Heart left ventricle (tissue), 16 donors: ENCODE measurements at regions not wholly inside any gene's neighbourhood (a gene's known extent, or its start where the extent isn't known, plus 50 kb on each side); places are given as distances from the start of the nearest gene placed in this dataset.
"Not testable (repeated sequence)": the region's sequence is repeated elsewhere in the genome, so short reads cannot be mapped to it uniquely, and the experiment has no call there.

Experiments used
- ATAC-seq, 4 donors: fragments of 200-7000 bp; cut with Tn5 transposase; one replicate each; pipeline ENCODE4 v1.9.1; 2020 to 2022; ENCODE audit warnings: moderate library complexity in 4 of 4, mild to moderate bottlenecking in 3 of 4, moderate number of reproducible peaks in 1 of 4
- DNase-seq, 5 donors: peaks; one replicate each; pipeline ENCODE4 v3.0.0-alpha.2; 2020
- H3K27ac ChIP-seq, 12 donors: fragments of 200-600 bp; sonication (generic) in 4 of 12; one replicate each; pipeline versions ENCODE4 v1.5.0 to v1.8.0; 2016 to 2022; ENCODE audit warnings: mild to moderate bottlenecking in 2 of 12
- H3K27me3 ChIP-seq, 9 donors: fragments of 200-600 bp; sonication (generic) in 2 of 9; one replicate each; pipeline versions ENCODE4 v1.5.1 to v1.8.0; 2016 to 2022; ENCODE audit warnings: mild to moderate bottlenecking in 3 of 9
- H3K36me3 ChIP-seq, 9 donors: fragments of 200-600 bp; sonication (generic) in 2 of 9; one replicate each; pipeline versions ENCODE4 v1.5.0 to v1.8.0; 2018 to 2022; ENCODE audit warnings: mild to moderate bottlenecking in 2 of 9
- H3K4me1 ChIP-seq, 12 donors: fragments of 200-600 bp; sonication (generic) in 4 of 12; one replicate each; pipeline versions ENCODE4 v1.5.0 to v1.8.0; 2016 to 2022; ENCODE audit warnings: mild to moderate bottlenecking in 3 of 12
- H3K4me3 ChIP-seq, 12 donors: fragments of 200-600 bp; sonication (generic) in 4 of 12; one replicate each; pipeline versions ENCODE4 v1.5.0 to v1.8.0; 2017 to 2022; ENCODE audit warnings: mild to moderate bottlenecking in 9 of 12, moderate library complexity in 4 of 12
- H3K9me3 ChIP-seq, 12 donors: fragments of 200-600 bp; sonication (generic) in 4 of 12; one replicate each; pipeline versions ENCODE4 v1.5.0 to v1.8.0; 2016 to 2022; ENCODE audit warnings: mild to moderate bottlenecking in 1 of 12
- POLR2A ChIP-seq, 2 donors: fragments of 450-650 bp; IDR thresholded peaks; one replicate each; pipeline ENCODE4 v1.6.1; 2017; ENCODE audit warnings: antibody characterized with exemption in 2 of 2, mild to moderate bottlenecking in 2 of 2, moderate library complexity in 2 of 2
- whole genome bisulfite sequencing, 4 donors: extraction: QIAGEN DNeasy Blood & Tissue Kit in 2 of 4; methylation state at CpG; one replicate each; pipeline versions ENCODE4 v1.1.5 to v1.1.7; 2013 to 2018; 5-methylcytosine and 5-hydroxymethylcytosine counted together
- intact Hi-C, 10 donors: fragments of 100-400 bp; cut with DNase I; formaldehyde crosslinking; loops; one replicate each; pipeline versions ENCODE4 v1.11.1 to v1.14.2; 2022
- TF ChIP-seq, protein P1 (sequence below), 12 donors: fragments of 200-600 bp; sonication (generic) in 4 of 12; IDR thresholded peaks; one replicate each; pipeline versions ENCODE4 v1.5.0 to v1.8.0; 2018 to 2022; ENCODE audit warnings: antibody characterized with exemption in 12 of 12, mild to moderate bottlenecking in 5 of 12
- donor health status: ischemic (EF 13 %, LVEDD 7.1; RV severe dilation, severe dysfunction).
- donor health status: healthy with polysubstance abuse.
- donor health status: DM: no; HTN: yes; CAD: no.
- donor health status: DM: no; HTN: no; CAD: no.
- donor health status: ischemic (EF 25% LVEDD 6.9; RV normal size, moderate dysfunction).
- donor health status: ischemic (EF 25% LVEDD 5.7; RV mildly dilated, moderate dysfunction).
- donor health status: healthy.
- donor health status: DM: yes; HTN: yes; CAD: no.
- donor health status: ischemic (EF 35%, LVEDD 5.7; RV mildly dilated, moderate dysfunction).
- donor health status: nonischemic (EF 11% LVEDD 7.7; RV severe dilation, severe dysfunction).
- donor health status: DM: yes; HTN: yes; CAD: no.
- donor health status: PGD.
- donor health status: ischemic (EF 29% LVEDD 5.4; RV normal size, mild dysfunction).
- donor health status: nonischemic (EF 23%, LVEDD 6.1; RV moderate dilation, normal function).

DNA sequence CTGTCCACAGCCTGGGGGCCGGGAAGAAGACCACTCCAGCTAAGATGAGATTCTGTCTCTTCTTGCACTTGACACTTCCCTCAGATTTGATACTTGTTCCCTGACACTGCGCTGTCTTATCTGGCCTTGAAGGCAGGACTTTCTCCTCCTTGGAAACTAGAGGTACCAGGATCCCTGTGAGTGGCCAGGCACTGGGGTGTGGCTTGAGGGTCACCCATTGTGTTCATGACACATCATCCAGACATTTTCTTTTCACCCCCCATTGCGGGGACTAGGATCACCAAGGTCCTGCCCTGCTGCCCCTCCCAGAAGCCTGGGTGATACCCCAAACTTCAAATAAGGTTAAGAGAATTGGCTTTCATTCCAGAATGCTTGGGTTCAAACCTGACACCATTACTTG lies 103.3 kb downstream of the NDFIP1 start:
- Histone ChIP-seq H3K9me3 (no peaks in the 10 kb centered on the region), H3K27ac (no peak overlapping the region), H3K4me3 (no peak overlapping the region), H3K36me3 (no peaks in the 10 kb centered on the region), H3K4me1 (peaks cover 0 to 17% (median 4%) of the 10 kb centered on the region in 12 donors), H3K27me3 (peaks cover 0 to 3% (median 0%) of the 10 kb centered on the region in 9 donors)
- no peak for DNase-seq
- intact Hi-C loops = no loop called here
- WGBS, 4 donors = 71 to 98% (median 94%) methylated on average over 3 of the region's 3 CpGs
- TF ChIP-seq, protein P1, sequence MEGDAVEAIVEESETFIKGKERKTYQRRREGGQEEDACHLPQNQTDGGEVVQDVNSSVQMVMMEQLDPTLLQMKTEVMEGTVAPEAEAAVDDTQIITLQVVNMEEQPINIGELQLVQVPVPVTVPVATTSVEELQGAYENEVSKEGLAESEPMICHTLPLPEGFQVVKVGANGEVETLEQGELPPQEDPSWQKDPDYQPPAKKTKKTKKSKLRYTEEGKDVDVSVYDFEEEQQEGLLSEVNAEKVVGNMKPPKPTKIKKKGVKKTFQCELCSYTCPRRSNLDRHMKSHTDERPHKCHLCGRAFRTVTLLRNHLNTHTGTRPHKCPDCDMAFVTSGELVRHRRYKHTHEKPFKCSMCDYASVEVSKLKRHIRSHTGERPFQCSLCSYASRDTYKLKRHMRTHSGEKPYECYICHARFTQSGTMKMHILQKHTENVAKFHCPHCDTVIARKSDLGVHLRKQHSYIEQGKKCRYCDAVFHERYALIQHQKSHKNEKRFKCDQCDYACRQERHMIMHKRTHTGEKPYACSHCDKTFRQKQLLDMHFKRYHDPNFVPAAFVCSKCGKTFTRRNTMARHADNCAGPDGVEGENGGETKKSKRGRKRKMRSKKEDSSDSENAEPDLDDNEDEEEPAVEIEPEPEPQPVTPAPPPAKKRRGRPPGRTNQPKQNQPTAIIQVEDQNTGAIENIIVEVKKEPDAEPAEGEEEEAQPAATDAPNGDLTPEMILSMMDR (IDR thresholded peaks at IDR 0.05) = no peak
- no peak for TF ChIP-seq POLR2A (IDR thresholded peaks at IDR 0.05)
- no peak for ATAC-seq

DNA sequence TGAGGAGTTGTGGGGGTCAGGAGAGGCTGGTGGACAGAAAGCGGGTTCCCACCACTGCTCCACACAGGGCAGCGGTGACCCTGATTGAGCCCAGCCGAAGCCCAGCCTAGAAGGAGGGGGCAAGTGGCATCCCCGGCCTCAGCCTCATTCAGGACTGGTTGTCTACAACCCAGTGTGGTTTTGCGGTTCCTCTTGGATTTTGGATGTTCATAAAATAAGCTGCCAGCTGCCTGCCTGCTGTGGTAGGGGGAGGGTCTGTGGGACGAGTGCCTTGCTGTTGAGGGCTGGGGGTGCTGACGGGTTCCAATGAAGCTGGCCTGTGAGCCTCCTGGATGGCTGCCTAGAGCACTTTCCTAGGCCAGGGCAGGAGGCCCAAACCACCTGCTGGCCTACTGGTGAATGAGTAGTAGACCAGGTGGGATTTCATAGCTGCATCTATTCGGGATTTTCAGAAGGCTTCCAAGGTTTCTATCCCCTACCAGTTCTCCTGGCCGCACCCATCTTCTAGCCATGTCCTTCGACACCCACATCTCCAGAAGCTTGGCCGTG lies 102.4 kb downstream of the NDFIP1 start:
- H3K27me3 ChIP-seq = peaks cover 0 to 3% (median 0%) of the 10 kb centered on the region in 9 donors
- H3K4me3 ChIP-seq = no peak overlapping the region
- no peak for ATAC-seq
- peaks cover 0 to 7% (median 2%) of the 10 kb centered on the region in 12 donors for H3K4me1 ChIP-seq
- 93 to 98% (median 97%) methylated on average over 11 of the region's 11 CpGs for WGBS, 4 donors
- DNase-seq = no peak
- H3K27ac ChIP-seq = no peak overlapping the region
- TF ChIP-seq, protein P1 (IDR thresholded peaks at IDR 0.05) = no peak
- no peak for TF ChIP-seq POLR2A (IDR thresholded peaks at IDR 0.05)
- H3K36me3 ChIP-seq = no peaks in the 10 kb centered on the region
- intact Hi-C loops = no loop called here
- H3K9me3 ChIP-seq = no peaks in the 10 kb centered on the region

DNA sequence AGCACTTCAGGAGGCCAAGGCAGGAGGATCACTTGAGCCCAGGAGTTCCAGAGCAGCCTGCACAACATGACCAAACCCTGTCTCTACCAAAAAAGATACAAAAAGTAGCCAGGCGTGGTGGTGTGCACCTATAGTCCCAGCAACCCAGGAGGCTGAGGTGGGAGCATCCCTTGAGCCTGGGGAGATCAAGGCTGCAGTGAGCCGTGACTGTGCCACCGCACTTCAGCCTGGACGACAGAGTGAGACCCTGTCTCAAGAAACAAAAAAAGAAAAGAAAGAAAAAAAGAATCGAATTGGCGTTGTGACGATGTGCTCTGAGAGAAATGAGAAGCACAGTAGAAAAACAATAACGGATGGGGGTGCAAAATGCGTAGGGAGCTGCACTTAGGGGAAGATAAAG lies 101.4 kb downstream of the NDFIP1 start:
- 92 to 95% (median 94%) methylated on average over 9 of the region's 9 CpGs for WGBS, 4 donors
- TF ChIP-seq, protein P1 (IDR thresholded peaks at IDR 0.05) = no peak
- no peak for TF ChIP-seq POLR2A (IDR thresholded peaks at IDR 0.05)

DNA sequence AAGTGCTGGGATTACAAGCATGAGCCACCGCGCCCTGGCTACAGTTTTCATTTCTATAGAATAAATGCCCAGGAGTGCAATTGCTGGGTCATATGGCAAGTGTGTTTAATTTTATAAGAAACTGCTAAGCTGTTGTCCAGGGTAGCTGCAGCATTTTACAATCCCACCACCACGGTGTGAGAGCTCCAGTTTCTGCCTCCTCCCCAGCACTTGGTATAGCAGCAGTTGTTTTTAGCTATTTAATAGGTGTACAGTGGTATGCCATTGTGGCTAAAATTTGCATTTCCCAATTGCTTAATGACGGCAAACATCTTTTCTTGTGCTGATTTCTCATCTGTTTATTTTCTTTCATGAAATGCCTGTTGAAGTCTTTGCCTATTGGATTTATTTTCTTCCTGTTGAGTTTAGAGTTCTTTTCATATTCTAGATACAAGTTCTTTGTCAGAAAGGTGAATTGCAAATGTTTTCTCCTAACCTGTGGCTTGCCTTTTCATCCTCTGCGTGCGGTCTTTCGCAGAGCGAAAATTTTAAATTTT lies 100.3 kb downstream of the NDFIP1 start:
- intact Hi-C loops = no loop called here
- ATAC-seq (no peak), DNase-seq (no peak)
- Histone ChIP-seq H3K4me3 (no peak overlapping the region), H3K9me3 (no peaks in the 10 kb centered on the region), H3K4me1 (no peaks in the 10 kb centered on the region), H3K36me3 (no peaks in the 10 kb centered on the region), H3K27ac (no peak overlapping the region), H3K27me3 (peaks cover 0 to 3% (median 0%) of the 10 kb centered on the region in 9 donors)
- WGBS, 4 donors = 85 to 91% (median 87%) methylated on average over 8 of the region's 8 CpGs
- TF ChIP-seq POLR2A (IDR thresholded peaks at IDR 0.05) = no peak
- TF ChIP-seq, protein P1 (IDR thresholded peaks at IDR 0.05) = no peak

More for the DNA sequence above, 101.4 kb downstream of the NDFIP1 start:
- Histone ChIP-seq H3K27ac (no peak overlapping the region), H3K27me3 (peaks cover 0 to 3% (median 0%) of the 10 kb centered on the region in 9 donors), H3K9me3 (no peaks in the 10 kb centered on the region), H3K4me1 (no peaks in the 10 kb centered on the region), H3K4me3 (no peak overlapping the region), H3K36me3 (no peaks in the 10 kb centered on the region)
- ATAC-seq (no peak), DNase-seq (no peak)
- intact Hi-C loops = no loop called here

DNA sequence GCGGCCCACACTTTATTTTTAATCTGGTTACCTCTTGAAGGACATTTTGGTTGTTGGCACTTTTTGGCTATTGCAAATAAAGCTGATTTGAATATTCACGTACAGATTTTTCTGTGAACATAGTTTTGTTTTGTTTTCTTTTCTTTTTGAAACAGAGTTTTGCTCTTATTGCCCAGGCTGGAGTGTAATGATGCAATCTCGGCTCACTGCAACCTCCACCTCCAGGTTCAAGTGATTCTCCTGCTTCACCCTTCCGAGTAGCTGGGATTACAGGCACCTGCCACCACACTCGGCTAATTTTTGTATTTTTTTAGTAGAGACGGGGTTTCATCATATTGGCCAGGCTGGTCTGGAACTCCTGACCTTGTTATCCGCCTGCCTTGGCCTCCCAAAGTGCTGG lies 99.7 kb downstream of the NDFIP1 start:
- H3K27ac ChIP-seq, ATAC-seq, H3K36me3 ChIP-seq, DNase-seq, H3K9me3 ChIP-seq, H3K27me3 ChIP-seq, H3K4me1 ChIP-seq, intact Hi-C loops, H3K4me3 ChIP-seq: not testable (repeated sequence)
- WGBS, 4 donors = 89 to 98% (median 90%) methylated on average over 7 of the region's 7 CpGs
